HUDEP-2 (cell line): ENCODE measurements at regions not wholly inside any gene's neighbourhood (a gene's known extent, or its start where the extent isn't known, plus 50 kb on each side); places are given as distances from the start of the nearest gene placed in this dataset.

Source experiments
- DNase-seq, 76 experiments: peaks; one replicate each; lab custom pipeline; 2025; ENCODE audit not compliant: unreplicated experiment in 76 of 76; lab: John Stamatoyannopoulos, UW

DNA sequence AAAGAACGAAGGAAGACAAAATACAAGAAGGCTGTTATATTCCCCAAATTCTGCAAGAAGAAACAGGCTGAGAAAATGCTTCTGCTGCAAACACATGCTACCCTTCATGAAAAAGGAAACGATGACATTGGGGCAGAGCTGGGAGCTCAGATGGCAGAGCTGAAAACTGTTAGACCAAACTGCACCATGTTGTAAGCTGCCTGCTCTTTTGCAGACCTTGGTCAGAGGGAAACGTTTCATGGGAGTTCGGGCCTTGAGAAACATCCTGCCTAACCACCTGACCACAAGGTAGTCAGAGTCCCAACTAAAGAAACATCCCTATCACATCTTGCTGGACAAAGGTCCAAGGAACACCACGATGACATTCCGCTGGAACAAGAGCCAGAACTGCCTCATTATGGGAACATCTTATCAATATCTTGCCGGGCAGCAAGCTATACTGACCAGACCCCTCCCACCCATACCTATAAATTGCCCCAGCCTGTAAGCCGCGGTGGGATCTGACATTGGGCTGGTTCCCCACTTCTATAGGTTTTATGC is 110.7 kb upstream of the CTSC start:
- no peak for DNase-seq

DNA sequence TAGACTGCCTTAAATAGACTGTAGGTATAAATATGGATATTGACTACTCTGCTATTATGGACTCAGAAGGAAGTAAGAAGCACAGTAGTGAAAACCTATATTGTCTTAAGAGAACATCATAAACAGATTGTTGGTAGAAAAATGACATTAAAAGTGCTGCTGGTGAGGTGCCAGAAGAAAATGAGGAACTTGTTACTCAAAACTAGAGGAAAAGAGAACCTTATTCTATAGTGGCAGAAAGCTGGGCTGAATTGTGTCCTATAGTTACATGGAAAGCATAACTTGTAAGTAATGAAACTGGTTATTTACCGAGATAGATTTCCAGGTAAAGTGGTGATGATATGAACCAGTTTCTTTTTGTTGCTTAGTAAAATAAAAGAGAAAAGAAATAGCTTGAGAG is 109.7 kb upstream of the CTSC start:
- DNase-seq: no peak

GRCh38 chr11:88439356-88439755 is 101.8 kb upstream of the CTSC start:
- no peak for DNase-seq

GRCh38 chr11:88438721-88439120 is 101.2 kb upstream of the CTSC start:
- no peak for DNase-seq

- DNase-seq: no peak
Measured at GRCh38 chr11:88435415-88435814, 97.9 kb upstream of the CTSC start.

- DNase-seq: peak in 5 of 76 experiments; percentile 2 to 16 (median 13)
Measured at GRCh38 chr11:88434333-88434976, 96.9 kb upstream of the CTSC start.

DNA sequence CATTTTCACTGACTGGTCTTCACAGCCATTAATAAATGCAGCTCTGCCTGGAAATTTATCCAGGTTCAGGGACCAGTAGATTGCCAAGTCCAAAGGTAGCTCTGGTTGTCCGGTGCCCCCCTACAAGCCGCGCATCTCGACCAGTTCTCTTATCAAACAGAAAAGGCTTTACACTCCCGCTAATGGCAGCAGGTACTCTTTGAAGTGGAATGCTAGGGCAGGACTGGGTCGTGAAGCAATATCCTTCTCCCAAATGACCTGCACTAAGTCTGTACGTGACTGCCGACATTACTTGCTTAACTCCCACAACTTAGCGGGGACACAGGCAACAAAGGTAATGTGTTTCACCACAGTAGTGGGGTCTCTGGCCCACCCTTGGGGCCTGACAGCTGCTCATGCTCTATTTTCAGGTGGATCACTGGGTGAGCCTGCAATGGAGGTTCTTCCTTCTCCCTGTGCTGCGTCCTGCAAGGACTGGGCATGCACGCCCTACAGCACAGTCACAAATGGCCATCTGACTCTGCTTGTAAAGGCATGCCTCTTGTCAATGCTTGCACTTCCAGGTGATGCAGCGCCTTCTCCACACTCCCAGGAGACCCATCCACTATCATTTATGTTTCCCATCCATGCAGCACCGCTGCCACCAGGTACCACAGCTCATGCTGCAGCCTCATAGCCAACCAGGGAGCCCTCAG is 96.1 kb upstream of the CTSC start:
- DNase-seq: no peak

DNA sequence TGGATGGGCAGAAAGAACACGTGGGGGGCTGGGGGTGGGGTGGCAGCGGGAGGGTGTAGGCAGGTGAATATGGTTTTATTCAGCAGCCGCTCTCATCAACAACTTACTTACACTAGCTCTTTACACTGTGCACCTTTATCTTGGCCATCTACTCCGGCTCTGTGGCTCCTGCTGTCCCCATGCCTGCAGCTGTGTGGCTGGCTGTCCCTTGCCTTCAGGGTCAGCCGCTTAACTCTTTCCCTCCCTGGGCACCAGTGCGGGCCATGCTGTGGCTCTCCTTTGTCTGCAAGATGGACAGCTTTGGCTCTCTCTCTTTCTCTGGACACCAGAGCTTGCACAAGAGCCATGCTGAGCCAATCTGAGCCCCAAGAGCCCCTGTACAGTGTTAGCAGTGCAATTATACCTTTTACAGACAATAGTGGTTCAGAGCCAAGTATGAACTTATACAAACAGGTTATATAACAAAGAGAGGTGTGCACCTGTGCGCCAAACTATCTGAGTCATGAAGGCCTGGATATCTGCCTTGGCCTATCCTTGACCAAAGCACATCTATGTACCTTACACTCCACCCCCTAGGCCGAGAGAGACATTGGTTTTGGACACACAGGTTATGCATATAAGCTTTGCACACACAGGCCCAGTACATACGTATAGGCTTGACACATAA is 94.3 kb upstream of the CTSC start:
- no peak for DNase-seq

- DNase-seq: no peak
Measured at GRCh38 chr11:88428959-88429358, 91.4 kb upstream of the CTSC start.

DNA sequence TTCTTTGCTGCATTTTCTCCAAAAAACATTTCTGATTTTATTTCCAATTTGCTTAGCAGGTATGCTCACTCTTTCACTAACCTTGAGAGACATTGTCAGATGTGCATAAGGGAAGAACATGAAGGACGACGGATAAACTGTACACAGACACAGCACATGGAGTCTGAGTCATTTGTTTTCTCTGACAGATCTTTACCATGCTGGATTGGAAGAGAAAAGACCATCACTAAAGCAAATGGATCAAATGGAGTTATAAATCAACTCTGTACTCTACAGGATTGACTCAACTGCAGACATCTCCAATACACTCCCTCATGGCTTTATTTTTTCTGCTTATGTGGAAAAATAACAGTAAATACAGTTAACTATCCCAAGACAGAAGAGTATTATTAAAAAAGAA is 90.2 kb upstream of the CTSC start:
- DNase-seq: no peak

DNA sequence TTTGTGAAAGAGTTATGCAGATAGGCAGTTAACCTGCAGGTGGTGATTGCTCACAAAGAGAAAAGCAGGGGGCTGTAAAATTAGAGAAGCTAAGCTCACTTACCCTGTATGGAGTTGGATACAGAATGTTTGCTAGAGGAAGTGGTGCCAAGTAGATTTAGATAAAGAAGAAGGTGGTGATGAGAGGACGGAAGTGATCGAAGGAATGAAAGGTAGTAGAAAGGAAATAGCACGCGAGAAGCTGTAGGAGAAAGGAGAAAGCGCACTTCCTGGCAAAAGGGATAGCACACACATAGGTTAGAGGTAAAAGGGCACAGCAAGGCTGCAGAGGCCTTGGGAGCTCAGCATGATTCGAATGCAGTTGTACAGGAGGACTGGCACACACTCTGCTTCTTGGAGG is 87.3 kb upstream of the CTSC start:
- DNase-seq: no peak

DNA sequence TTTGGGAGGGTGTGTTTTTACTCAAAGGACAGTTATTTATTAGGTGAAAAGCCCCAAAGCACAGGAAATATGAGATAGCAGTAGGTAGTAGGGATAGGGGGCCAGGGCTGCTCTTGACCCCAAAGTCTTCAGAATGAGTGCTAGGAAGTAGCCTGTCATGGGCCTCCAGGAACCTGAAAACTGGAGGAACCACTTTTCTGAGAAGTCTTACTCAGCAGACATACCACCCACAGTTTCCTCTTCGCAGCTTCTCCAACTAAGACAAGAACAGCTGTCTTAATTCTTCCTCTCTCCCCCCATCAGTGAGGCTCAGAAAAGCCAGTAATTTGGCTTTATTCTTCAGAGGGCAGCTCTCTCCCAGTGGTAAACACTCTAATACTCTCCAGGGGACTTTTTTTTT is 84.0 kb upstream of the CTSC start:
- DNase-seq: no peak

- no peak for DNase-seq
Measured at GRCh38 chr11:88420165-88420791, 82.7 kb upstream of the CTSC start.

DNA sequence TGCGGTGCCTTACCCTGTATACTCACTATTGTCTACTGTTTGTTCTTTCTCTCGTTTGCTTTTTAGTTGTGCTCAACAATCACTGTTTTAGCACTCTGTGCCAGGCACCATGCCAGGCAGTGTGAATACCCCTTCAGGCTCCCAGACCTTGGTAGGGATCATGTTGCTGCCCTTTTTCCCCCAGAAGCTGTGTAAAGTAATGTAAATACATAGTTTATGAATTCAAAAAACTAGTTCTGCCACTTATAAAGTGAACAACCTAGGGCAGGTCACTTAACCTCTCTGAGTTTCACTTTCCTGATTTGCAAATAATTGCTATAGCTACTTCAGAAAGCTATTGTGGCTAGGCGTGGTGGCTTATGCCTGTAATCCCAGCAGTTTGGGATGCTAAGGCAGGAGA is 81.0 kb upstream of the CTSC start:
- DNase-seq: no peak

DNA sequence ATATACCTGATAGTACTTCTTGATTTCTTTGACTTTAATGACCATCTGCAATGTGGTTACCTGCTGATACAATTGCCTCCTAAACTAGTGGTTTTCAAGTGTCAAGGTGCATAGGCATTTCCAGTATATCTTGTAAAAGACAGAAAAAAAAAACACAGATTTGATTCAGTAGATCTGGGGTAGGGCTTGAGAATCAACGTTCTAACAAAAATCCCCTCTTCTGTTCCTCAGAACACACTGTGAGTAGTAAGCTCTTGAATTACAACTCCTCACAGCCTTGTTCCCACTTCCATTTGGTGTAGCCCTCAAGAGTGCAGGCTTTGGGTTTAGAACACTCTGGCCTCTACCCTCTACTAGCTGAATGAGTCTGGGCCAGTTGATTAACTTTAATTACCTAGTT is 78.0 kb upstream of the CTSC start:
- no peak for DNase-seq

GRCh38 chr11:88414981-88415413 is 77.5 kb upstream of the CTSC start:
- DNase-seq: no peak

DNA sequence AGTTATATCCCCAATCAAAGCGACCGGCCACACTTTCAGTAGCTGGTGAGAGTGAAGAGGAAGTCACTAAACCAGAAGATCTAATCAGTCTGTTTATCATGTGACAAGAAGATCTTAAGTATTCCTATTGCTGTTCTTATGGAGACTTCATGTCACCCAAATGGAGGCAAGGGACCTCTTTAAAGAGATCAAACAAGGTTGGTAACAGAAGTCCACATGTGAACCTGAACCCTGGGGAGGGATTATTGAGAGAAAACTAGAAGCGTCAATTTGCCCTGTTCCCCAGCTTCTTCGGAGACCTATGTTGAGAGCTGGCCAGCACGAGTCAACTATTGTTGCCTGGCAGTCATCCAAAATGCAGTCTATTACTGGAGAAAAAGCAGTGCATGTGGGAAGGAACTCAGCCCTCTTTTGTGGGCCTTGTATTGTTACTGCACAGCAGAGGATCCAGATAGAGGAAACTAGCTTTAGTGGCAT is 76.9 kb upstream of the CTSC start:
- DNase-seq: peak in 30 of 76 experiments; percentile 2 to 65 (median 21)

DNA sequence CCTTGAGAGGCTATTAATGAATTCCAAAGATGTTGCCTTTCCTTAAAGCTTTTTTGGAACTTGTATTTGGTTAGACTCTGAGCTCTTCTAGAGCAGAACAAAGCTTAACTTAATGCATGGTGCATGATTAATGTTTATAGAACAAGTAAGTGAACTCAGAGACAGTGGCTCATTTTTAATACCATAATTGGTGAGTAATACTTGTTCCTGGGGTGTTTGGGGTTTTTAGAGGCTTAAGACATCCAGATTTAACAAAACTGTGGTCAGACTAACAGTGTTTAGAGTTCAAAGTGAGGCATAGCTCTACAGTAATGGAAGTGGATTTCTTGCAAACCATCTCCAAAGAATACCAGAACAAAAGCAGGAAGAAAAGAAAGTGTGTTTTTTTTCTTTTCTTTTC is 73.7 kb upstream of the CTSC start:
- no peak for DNase-seq

- no peak for DNase-seq
Measured at GRCh38 chr11:88410656-88411055, 73.1 kb upstream of the CTSC start.

DNA sequence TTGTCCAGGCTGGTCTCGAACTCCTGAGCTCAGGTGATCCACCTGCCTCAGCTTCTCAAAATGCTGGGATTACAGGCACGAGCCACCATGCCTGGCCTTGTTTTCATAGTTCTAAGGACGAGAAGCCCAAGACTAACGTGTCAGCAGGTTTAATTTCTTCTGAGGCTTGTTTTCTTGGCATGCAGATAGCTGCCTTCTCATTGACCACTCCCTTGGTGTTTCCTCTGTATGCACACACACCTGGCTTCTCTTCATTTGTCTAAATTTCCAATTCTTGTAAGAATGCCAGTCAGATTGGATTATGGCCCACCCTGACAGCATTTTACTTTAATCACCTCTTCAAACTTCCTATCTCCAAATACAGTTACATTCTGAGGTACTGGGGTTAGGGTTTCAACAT is 72.5 kb upstream of the CTSC start:
- no peak for DNase-seq

DNA sequence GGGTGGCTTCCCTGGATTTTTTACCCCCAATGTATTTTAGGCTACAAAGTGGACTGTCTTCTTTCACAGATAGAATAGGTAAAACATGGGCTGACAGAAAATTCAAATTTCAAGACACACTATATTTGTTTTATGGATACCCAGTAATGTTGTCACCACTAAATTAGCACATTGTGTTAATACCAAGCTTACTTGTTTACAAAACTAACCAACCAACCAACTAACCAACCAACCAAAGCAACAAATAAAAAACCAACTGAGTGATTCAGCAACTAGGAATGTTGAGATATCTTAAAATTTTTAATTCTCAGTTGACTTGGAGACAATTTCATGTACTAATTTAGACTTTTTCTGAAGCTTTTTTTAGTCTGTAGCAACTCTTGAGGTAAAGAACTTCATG is 69.3 kb upstream of the CTSC start:
- DNase-seq: no peak
